SH-SY5Y (cell line): ENCODE measurements at regions not wholly inside any gene's neighbourhood (a gene's known extent, or its start where the extent isn't known, plus 50 kb on each side); places are given as distances from the start of the nearest gene placed in this dataset.

Experiments
- GATA2 ChIP-seq: IDR thresholded peaks from 2 replicates; pipeline ENCODE4 v1.6.1; 2011; ENCODE audit warnings: mild to moderate bottlenecking, low read depth, low read length
- GATA3 ChIP-seq: IDR thresholded peaks from 2 replicates; pipeline ENCODE4 v1.6.1; 2011; ENCODE audit warnings: low read depth, mild to moderate bottlenecking, low read length, moderate library complexity

DNA sequence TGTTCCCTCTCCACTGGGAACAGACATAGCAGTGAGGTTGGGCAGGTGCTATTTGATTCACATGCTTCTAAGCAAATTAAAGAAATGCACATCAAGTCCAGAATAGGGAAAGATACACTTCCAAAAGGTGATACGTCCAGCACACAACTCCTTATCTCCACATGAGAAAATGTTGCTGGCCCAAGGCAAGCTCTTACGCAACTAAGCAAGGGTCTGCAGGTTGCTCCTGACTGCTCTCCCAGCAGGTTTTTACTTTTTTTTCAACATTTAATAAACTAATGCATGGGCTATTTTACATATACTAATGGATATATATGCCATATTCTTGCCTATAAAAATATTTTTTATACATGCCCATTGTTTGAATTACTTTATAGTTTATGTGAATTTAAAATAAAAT is 818.5 kb upstream of the ROBO1 start:
- TF ChIP-seq GATA3 (no peak), GATA2 (no peak)
